HG03521 (cell line): ENCODE measurements at regions not wholly inside any gene's neighbourhood (a gene's known extent, or its start where the extent isn't known, plus 50 kb on each side); places are given as distances from the start of the nearest gene placed in this dataset.
"Not testable (repeated sequence)": the region's sequence is repeated elsewhere in the genome, so short reads cannot be mapped to it uniquely, and the experiment has no call there.

ENCODE experiments used
- ATAC-seq: cut with Tn5 transposase; IDR thresholded peaks from one replicate; pipeline ENCODE4 v1.9.1; 2021; ENCODE audit warnings: mild to moderate bottlenecking, moderate library complexity; ENCODE audit not compliant: unreplicated experiment

DNA sequence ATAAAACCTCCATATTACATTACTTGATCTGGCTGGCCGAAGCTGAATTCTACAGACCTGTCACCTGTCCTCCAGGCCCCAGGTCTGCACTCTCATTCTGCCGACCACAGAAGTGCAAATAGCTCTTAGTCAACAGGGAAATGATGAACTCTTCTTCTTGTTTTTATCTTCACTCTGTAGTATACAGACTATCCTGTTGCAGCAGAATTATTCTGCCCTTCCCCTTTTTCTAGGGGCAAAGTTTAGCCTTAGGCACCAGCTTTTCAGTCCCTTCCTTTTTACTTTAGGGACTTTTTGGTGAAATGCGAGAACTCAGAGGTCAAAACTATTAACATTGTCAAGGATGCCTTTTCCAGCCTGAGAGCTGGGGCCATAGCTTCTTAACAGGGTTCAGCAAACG lies 229.6 kb upstream of the EGLN3 start:
- ATAC-seq, result no peak

DNA sequence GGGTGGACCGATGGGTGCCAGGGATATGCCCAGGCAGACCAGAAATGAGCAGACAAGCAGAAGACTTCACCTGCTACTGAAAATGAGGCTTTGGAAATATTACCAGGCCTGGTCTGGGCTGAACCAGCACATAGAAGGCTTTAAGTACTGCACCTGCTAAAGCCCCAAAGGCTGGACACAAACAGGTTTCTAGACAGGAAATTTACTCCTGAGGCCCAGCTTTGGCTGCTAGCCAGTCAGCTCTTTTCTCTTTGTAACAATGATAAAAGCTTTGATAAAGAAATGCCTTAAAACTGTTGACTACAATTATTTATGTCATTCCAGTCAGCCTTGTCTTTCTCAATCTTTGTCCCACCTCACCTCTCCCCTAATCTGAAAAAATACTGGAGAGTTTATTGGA lies 228.9 kb upstream of the EGLN3 start:
- ATAC-seq, result no peak

DNA sequence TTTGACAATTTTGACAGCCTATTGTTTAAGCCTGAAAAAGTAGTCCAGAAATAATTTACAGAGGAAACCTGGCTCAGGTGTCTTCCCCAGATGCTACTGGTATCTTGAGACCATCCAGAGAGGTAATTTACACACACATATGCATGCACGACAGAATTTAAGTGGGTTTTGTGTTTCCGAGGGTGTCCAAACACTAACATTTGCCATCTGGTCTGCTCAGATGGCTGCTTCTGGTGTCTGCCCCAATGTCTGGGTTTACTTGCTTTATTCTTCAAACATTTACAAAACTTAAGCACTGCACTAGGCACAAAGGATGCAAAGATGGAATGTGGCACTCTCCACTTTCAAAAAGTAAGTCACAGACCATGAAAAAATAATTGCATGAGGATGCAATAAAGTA lies 226.6 kb upstream of the EGLN3 start:
- ATAC-seq, result no peak

DNA sequence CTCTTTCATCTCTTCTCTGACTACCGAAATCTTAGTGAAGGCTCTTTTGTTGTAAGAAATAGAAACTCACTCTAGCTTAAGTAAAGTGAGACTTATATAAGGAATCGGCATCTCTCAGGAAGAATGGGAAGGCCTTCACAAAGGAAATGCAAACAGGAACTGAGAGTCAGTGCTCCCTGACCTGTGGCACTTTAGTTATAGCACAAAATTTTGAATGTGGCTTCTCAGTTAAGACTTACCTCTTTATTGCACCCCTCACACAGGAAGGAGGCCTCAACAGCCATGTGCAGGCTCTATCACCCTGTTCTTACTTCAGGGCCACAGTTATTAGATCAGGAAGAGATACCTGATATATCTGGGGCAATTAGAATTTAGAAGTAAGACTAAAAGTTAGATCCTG lies 224.7 kb upstream of the EGLN3 start:
- ATAC-seq, result no peak

DNA sequence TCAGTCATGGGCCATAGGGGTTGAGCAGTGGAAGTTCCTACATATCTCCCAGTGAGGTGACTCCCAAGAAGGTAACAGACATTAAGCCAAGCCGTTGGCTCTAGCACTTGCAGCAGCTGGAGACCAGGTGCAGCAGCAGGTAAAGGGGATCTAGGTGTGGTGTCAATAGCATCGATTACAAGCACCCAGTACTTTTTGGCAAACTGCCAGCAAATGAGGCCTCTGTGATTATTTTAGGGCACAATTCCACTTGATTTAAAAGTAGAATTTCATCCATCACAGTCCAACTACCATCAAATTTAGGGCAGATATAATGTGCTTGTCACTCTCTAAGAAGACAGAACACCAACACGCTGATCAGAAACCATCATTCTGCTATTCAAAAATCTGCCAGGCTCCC lies 224.1 kb upstream of the EGLN3 start:
- no peak for ATAC-seq

DNA sequence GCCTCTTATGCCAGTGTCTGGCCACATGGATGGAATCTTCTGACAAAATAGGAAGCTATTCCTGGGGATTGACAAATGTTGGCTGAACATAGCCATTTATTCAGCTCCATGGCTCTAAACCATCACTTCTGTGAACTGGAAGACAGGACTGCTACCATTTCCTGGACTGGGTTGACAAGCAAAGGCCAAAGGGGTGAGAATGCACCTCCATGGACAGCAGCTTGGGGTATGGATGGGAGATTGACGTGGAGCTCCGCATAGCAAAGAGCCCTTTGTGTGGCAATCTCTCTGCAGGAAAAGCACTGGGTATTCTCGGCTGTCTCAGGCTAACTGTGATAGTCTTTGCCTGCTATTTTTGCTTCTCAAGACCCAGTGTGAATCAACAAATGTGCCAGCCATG lies 223.0 kb upstream of the EGLN3 start:
- no peak for ATAC-seq

DNA sequence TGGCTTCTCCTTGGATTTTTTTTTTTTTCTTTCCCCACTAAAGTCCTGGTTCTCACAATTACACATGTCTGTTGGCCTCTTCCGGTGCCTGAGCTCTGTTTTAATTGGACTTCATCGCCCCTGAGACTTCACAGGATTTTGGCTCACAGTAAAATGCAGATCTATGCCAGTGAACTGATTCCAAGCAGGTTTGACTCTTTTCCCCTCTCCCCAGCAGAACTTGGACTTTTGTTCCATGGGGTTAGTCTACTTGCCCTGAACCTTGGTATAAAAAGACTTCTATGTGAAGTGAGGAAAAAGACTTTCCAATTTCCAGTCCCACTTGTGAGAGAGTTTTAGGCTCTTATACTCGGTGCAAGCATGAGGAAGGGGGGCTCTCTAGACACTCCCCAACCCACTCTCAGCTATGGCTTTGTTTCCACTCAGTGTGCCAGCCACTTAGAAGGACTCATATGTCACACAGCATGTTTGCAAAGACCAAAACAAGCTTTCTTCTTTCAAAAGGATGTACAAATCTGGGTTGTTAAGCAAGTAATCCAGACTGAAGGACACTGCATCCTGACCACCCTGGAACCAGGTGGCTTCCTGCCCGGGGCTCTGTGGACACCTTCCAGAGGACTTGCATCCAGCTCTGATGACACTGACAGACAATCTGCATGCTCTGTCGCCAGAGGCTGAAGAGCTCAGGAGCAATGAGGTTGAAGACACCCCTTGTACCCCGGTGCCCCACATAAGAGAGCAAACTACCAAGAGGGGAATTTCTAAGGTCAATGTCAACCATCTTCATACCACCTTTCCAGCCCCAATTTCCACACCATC lies 221.9 kb upstream of the EGLN3 start:
- no peak for ATAC-seq

DNA sequence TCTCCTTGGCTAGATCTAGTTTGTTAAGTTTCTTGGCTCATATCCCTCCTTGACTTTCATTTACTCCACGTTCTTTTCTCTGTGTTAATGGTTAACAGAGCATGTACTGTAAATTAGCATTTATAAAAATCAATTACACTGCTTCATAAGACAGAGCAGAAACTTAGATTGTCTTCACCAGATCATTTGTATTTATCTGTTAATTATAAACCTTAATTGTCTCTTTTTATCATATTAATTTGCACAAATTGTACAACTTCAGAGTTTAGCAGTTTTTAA lies 221.2 kb upstream of the EGLN3 start:
- ATAC-seq, result no peak

DNA sequence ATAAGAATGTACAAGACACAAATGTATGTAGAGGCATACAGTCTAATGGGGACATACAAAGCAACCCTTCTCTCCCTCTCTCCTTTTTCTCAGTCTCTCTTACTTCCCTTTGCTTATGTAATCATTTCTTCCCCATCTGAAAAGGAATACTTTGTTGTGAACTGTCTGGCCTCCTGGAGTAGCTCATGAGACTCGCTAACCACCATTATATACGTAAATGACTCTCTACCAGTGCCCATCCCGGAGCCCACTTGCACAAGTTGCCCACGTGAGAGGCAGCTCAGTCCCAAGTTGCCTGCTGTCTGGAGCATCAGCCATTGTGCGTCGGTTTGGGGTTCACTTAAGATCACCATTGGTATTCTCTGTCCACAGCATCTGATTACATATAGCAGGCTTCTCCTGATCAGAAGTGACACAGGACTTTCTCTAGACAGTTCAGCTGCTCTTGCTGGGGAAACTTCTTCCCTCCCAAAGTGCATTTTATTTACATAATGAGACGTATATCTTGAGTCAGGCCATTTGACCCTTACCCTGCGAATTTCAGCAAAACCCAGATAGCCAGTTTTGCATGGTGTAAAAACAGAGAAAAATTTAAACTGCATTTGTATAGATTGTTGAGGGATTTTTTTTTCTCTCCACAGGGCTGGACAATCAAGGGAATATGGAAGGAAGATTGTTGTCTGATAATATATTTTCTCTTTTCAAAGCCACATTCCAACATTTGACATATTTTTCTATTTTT lies 220.7 kb upstream of the EGLN3 start:
- no peak for ATAC-seq

DNA sequence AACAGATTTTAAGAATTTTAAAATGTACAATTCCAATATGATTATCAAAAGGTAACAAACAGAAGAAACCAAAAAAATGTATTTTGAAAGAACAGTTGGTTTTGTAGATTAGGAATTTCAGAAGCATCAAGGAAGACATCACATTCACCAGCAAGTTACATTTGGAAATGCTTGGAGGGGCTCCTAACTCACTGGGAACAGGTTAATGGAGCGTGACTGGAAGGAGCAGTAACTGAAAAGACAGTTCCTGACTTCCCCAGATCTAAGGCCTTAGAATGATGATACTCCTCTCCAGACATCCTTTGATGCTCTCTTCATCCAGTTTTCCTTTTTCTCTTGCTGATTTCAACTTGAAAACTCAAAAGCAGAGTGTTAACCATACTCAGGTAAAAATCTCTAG lies 220.0 kb upstream of the EGLN3 start:
- ATAC-seq, result no peak

DNA sequence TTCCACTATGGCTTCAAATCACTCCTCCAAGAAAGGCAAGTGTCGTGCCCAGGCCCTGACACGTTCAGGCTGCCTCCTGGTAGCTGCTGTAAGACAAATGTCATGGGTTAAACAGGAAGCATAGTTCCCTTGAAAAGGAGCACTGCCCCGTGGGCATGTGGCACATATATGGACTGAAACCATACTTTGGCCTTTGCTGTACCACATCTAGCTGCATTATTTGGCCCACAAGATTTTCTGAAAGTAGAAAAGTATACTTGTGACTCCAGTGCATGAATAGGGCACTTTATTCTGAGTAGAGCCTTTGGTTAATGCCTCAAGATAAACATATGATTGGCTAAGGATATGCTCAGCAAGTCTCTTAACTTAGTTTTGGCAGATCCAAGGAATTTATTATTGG lies 218.7 kb upstream of the EGLN3 start:
- no peak for ATAC-seq

DNA sequence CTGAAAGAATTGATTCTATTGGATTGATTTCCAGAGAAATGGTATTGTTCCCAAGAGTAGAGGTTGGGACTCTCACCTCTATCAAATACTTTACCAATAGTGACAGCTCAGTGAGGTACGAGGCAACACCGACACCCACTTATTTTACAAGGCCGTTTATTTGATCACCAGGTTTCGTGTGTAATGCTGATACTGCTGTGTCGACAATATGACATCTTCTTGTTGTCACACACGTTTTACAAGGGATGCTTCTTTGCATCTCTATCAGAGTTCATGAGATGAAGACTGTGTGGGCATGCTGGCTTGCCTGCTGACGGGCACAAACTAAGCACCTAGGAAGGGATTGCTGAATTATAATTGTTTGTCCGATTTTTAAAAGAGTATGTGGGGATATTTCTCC lies 217.8 kb upstream of the EGLN3 start:
- ATAC-seq, result no peak

DNA sequence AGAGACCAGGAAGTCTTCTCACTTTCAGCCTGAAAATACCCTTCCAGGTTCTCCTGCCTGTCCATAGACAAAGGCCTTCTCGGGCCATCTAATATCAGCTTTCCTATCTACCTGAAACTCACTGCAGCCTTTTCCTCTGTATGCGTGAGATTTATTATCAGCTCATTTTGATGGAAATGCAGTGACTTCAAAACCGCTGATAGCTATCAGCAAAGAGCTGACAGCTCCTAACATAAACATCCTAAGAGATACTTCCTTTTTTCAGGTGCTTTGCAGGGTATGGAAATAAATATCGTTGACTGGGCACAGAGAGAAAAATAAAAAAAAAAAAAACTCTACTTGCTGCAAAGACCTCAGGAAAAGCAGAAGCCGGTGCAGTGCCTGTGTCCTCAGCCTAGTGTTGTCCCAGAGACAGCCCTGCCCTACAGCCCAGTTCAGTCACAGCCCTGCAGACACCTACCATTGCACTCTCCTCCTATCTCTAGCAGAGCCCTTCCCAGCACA lies 215.0 kb upstream of the EGLN3 start:
- no peak for ATAC-seq

DNA sequence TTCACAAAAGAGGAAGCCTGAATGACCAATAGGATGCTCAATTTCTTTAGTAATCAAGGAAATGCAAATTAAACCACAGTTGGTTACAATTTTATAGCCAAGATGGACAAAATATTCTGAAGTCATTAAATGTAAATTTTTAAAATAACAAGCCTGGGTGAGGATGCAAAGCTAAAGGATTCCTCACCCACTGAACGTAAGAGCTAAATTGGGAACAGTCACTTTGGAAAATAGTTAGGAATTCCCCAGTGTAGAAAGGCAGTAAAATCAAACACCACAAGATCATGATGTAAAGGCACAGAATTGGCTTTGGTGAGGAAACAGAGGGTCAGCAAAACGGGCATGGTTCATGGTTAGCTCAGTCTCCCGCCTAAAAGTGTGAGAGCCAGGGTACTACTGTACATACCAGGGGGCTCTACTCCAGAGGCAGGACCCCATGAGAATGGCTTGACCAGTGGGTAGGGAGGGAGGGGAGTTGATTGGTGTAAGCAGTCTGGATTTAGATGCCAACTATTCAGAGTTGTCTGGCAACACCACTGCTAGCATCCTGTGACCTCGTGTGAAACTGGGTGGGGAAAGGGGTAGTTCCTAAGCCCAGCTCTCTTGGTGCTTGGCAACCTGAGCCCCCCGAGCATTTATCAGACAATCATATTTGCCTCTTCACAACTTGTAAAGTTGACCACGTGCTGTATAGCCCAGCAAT lies 213.4 kb upstream of the EGLN3 start:
- ATAC-seq, result no peak

DNA sequence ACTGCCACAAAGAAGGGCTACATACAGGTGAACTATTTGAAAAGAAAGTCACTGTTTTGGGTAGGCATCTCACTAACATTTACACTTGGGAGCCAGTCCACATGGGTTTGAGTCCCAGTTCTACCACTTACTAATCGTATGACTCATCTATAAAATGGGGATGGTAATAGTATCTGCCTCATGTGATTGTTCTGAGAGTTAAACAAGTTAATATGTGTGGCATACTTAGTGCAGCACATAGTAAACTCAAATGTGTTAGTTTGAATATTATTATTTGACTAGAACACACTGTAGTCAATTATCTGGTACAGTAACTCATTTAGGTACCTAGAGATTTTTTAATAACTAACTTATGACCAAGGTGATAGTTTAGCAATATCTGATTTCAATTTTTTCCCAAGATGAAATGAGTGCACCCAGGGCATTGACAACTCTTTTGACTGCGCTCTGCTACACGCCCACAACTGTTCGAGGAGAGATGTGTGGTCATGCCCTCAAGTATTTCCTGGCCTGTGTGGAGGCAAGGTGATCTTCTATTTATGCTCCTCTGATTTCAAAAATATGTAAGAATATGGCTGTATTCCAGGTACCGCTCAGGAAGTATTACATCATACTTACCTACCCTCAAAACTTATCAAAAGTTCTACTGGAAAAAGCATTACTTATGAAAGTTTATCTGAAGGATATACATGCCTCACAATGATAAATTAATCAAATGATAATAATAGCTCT lies 210.6 kb upstream of the EGLN3 start:
- no peak for ATAC-seq

DNA sequence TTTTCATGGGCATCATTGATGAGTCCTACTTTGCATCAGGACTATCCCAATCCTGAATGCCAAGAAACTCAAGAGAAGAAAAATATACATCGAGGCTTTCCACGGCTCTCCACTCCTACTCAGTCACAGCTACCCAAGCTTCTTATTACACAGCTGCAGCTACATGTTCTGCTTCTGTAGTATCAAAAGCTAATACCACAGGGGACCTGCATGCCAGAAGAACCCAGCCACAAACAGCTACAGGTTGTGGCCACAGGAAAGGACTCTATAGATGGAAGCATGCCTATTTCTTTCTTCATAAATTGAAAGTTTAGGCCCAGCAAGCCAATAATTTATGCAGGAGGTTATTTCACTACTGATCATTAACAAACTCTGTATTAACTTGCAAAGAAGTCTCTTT lies 209.7 kb upstream of the EGLN3 start:
- no peak for ATAC-seq

DNA sequence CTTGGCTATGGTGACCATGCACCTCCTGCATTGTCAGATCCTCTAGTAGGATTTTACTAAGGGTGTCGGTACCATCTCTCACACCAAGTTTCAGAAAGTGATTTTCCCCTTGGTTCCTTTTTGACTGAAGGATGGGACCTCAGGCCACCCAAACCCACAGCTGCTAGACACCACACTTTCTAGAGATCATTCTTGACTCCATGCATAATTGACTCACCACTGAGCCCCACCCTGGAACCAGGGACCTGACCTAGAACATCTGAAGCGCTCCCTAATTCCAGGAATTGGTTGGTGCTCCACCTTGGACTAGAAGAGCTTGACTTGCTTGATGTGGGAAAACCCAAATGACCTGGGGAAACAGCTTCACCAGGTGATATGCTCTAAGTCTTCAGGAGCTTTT lies 206.8 kb upstream of the EGLN3 start:
- no peak for ATAC-seq

DNA sequence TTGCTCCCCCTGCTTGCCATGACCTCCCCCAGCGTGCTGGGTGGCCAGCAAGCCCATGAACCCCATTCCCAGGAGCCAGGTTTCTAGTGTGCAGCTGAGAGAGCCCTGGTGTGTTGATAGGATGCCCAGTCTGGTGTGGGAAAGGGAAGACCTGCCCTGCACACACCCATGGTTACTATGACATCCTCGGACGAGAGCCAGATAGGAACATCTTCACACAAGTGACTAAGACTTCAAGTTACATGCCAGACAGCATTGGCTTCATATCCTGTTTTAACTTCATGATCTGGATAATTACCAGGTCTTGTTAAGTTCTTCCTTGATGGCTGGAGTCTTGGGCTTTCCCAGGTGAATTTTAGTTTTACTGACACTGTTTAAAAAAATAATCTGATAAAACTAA lies 196.6 kb upstream of the EGLN3 start:
- no peak for ATAC-seq

DNA sequence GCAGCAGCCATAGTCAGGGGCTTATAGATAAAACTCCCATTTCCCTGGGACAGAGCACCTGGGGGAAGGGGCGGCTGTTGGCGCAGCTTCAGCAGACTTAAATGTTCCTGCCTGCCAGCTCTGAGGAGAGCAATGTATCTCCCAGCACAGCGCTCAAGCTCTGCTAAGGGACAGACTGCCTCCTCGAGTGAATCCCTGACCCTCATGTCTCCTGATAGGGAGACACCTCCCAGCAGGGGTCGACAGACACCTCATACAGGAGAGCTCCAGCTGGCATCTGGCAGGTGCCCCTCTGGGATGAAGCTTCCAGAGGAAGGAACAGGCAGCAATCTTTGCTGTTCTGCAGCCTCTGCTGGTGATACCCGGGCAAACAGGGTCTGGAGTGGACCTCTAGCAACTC lies 189.3 kb upstream of the EGLN3 start:
- ATAC-seq, result not testable (repeated sequence)

DNA sequence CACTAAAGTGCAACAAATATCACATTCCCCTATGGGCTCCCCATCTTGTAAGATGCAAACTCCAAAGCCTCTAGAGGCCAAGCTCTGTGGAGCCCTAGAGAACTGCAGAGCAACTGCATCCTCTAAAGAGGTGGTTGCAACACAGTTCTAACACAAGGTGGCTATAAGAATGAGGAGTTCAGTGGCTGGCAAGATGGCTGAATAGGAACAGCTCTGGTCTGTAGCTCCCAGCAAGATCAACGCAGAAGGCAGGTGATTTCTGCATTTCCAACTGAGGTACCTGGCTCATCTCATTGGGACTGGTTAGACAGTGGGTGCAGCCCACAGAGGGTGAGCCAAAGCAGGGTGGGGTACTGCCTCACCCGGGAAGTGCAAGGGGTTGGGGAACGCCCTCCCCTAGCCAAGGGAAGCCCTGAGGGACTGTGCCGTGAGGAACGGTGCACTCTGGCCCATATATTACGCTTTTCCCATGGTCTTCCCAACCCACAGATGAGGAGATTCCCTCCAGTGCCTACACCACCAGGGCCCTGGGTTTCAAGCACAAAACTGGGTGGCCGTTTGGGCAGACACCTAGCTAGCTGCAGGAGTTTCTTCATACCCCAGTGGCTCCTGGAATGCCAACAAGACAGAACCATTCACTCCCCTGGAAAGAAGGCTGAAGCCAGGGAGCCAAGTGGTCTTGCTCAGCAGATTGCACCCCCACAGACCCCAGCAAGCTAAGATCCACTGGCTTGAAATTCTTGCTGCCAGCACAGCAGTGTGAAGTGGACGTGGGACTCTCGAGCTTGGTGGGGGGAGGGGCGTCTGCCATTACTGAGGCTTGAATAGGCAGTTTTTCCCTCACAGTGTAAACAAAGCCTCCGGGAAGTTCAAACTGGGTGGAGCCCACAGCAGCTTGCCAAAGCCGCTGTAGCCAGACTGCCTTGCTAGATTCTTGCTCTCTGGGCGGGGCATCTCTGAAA lies 188.6 kb upstream of the EGLN3 start:
- not testable (repeated sequence) for ATAC-seq
